Kidney (tissue), 13 donors: ENCODE measurements at regions not wholly inside any gene's neighbourhood (a gene's known extent, or its start where the extent isn't known, plus 50 kb on each side); places are given as distances from the start of the nearest gene placed in this dataset.

Source experiments
- DNase-seq, 5 donors: peaks; one replicate each; pipeline ENCODE4 v3.0.0-alpha.2; 2013 to 2020
- FAIRE-seq: peaks from 2 replicates; lab custom pipeline; 2012; peaks lifted over from hg19 to GRCh38; lab: Jason Lieb, UNC
- H3K27ac ChIP-seq, 2 donors: one replicate each; pipeline ENCODE4 v1.7.0; 2013; ENCODE audit warnings: low read depth in 2 of 2, low read length in 2 of 2, inconsistent platforms in 1 of 2
- H3K27me3 ChIP-seq: one replicate; pipeline ENCODE4 v1.7.1; 2013; ENCODE audit warnings: low read length, inconsistent platforms; ENCODE audit not compliant: control insufficient read depth, insufficient read depth
- H3K36me3 ChIP-seq, 3 donors: one replicate each; pipeline versions ENCODE4 v1.7.0 to v1.7.1; 2013; ENCODE audit warnings: low read length in 3 of 3, control low read depth in 1 of 3, inconsistent platforms in 1 of 3; ENCODE audit not compliant: insufficient read depth in 3 of 3, control insufficient read depth in 2 of 3
- H3K4me1 ChIP-seq, 3 donors: one replicate each; pipeline versions ENCODE4 v1.7.0 to v1.7.1; 2013; ENCODE audit warnings: low read length in 3 of 3, inconsistent platforms in 1 of 3, low read depth in 1 of 3; ENCODE audit not compliant: control insufficient read depth in 2 of 3, insufficient read depth in 2 of 3
- H3K4me3 ChIP-seq, 3 donors: one replicate each; pipeline versions ENCODE4 v1.7.0 to v1.8.1; 2013; ENCODE audit warnings: low read length in 3 of 3, control low read depth in 1 of 3, inconsistent platforms in 1 of 3
- H3K9ac ChIP-seq, 3 donors: one replicate each; pipeline versions ENCODE4 v1.7.0 to v1.7.1; 2013; ENCODE audit warnings: low read length in 3 of 3, control low read depth in 1 of 3, inconsistent platforms in 1 of 3
- H3K9me3 ChIP-seq, 3 donors: one replicate each; pipeline versions ENCODE4 v1.7.0 to v1.7.1; 2013; ENCODE audit warnings: low read length in 3 of 3, control low read depth in 1 of 3, inconsistent platforms in 1 of 3; ENCODE audit not compliant: control insufficient read depth in 2 of 3, insufficient read depth in 1 of 3
- intact Hi-C: fragments of 100-400 bp; cut with DNase I; formaldehyde crosslinking; loops from one replicate; pipeline ENCODE4 v1.11.1; 2022
- TF ChIP-seq, protein P1 (sequence below): IDR thresholded peaks from 3 replicates; pipeline ENCODE4 v1.5.1; 2012; ENCODE audit warnings: mild to moderate bottlenecking, moderate library complexity, borderline replicate concordance; ENCODE audit not compliant: insufficient read depth; ENCODE audit errors: extremely low read depth
- donor health status: control.
- donor health status: control.
- donor health status: control.
- donor health status: control.
- donor health status: control.
- donor health status: DM: yes; HTN: yes; CAD: no.
- donor health status: Normal renal cell carcinoma (clear cell type).

DNA sequence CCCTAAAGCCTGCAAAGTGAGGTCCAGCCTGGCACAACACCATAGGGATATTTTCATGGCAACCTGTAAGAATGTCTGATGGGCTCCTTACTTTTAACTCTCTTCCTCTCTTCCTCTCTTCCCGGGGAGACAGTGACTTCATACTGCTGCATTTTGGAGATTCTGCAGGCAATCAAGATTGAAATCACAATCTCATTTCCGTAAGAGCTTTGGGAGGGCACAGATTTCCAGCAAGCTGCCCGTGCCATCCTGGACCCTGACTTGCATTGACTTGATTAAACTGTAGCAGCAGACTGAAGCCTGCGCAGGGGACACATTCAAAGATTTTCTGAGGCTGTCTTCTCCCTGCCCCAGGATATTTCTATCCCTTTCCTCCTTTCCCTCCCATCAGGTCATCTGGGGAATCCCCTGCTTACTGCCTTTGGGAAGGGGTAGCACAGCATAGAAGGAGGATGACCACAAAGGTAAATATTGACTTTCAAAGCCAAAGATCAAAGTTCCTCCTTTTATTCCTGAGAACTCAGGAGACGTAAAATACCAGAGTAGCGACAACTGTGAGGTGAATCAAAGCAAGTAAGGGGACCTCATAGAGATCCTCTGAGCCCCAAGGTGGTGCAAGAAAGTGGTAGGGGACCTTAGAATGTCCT, 504.0 kb upstream of the ARID1B start:
- intact Hi-C loops = no loop called here
- H3K27me3 ChIP-seq = no peaks in the 10 kb centered on the region
- H3K9ac ChIP-seq = no peak overlapping the region
- H3K4me3 ChIP-seq = no peak overlapping the region
- no peaks in the 10 kb centered on the region for H3K9me3 ChIP-seq
- no peaks in the 10 kb centered on the region for H3K36me3 ChIP-seq
- FAIRE-seq = no peak
- no peak for DNase-seq
- TF ChIP-seq, protein P1, sequence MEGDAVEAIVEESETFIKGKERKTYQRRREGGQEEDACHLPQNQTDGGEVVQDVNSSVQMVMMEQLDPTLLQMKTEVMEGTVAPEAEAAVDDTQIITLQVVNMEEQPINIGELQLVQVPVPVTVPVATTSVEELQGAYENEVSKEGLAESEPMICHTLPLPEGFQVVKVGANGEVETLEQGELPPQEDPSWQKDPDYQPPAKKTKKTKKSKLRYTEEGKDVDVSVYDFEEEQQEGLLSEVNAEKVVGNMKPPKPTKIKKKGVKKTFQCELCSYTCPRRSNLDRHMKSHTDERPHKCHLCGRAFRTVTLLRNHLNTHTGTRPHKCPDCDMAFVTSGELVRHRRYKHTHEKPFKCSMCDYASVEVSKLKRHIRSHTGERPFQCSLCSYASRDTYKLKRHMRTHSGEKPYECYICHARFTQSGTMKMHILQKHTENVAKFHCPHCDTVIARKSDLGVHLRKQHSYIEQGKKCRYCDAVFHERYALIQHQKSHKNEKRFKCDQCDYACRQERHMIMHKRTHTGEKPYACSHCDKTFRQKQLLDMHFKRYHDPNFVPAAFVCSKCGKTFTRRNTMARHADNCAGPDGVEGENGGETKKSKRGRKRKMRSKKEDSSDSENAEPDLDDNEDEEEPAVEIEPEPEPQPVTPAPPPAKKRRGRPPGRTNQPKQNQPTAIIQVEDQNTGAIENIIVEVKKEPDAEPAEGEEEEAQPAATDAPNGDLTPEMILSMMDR = no peak
- no peaks in the 10 kb centered on the region for H3K4me1 ChIP-seq
- H3K27ac ChIP-seq = no peak overlapping the region

DNA sequence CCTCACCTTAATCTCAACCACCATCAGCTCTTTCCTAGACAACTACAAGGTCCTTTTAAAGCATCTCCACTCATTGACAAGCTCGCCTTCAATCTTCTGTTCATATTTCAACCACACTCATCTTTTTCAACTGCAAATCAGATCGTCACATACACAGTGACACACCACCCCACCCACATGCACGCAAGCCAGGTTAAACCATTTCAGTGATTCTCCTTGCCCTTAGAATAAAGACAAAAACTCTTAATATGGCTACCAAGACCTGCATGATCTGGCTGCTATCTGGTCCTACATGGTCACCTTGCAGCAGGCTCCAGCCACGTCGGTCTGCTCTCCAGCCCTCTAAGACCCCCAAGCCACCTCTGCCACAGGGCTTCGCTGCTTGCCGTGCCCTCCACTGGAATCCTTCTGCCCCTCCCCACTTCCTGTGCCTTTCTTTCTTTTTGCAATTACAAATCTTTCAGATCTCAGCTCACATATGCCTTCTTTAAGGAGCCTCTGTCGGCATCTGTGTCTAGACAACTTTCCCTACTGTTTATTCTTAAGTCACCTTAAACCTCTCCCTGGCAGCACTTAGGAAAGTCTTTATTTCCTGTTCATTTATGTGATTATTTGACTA, 507.3 kb upstream of the ARID1B start:
- H3K4me3 ChIP-seq = no peak overlapping the region
- no peak overlapping the region for H3K27ac ChIP-seq
- TF ChIP-seq, protein P1 = no peak
- H3K36me3 ChIP-seq = no peaks in the 10 kb centered on the region
- FAIRE-seq = no peak
- intact Hi-C loops = no loop called here
- H3K4me1 ChIP-seq = no peaks in the 10 kb centered on the region
- no peak overlapping the region for H3K9ac ChIP-seq
- no peaks in the 10 kb centered on the region for H3K27me3 ChIP-seq
- no peaks in the 10 kb centered on the region for H3K9me3 ChIP-seq
- no peak for DNase-seq

DNA sequence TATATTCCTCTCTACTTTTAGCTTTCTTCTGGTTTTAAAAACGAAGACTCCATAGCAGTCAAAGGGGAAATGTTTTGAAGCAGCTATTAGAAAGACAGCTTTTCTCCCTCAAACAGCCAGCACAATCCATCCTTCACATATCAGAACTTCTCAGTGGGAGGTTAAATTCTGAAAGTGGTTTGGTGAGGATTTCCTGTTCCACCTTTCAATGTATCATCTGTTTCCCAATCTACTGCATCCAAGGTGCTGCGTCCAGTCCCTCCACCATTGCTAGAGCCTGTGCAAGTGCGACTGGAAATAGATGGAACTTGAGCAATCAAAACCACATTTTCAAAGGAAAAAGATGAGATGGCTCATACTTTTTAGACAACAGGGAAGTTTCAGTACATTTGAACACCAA, 508.3 kb upstream of the ARID1B start:
- TF ChIP-seq, protein P1 = no peak
- Histone ChIP-seq H3K4me3 (no peak overlapping the region), H3K4me1 (no peaks in the 10 kb centered on the region), H3K9ac (no peak overlapping the region), H3K36me3 (no peaks in the 10 kb centered on the region), H3K27ac (no peak overlapping the region), H3K9me3 (no peaks in the 10 kb centered on the region), H3K27me3 (no peaks in the 10 kb centered on the region)
- no peak for DNase-seq
- FAIRE-seq = no peak
- intact Hi-C loops = no loop called here

DNA sequence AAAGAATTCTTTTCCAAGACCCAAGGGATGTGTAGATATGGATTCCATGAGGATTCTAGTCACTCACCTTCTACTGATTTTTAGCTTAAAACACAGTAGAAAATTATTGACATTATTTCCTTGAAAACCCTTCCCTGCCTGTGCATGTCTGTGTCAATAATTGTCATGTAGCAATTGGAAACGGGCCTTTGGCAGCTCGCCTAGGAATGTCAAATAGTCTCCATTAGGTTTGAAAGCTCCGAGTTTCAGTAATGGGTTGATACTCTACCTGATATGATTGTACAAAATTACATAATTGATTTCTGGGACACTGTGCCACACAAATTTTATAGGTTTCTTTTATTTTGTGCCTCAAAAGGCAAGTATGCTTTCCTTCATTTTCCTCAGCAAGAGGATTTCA, 515.2 kb upstream of the ARID1B start:
- FAIRE-seq (no peak), DNase-seq (no peak)

More for the DNA sequence above, 515.2 kb upstream of the ARID1B start:
- no peaks in the 10 kb centered on the region for H3K4me1 ChIP-seq
- H3K27ac ChIP-seq = no peak overlapping the region
- H3K4me3 ChIP-seq = no peak overlapping the region
- no peaks in the 10 kb centered on the region for H3K36me3 ChIP-seq
- TF ChIP-seq, protein P1 = no peak
- no peaks in the 10 kb centered on the region for H3K27me3 ChIP-seq
- no peaks in the 10 kb centered on the region for H3K9me3 ChIP-seq
- no peak overlapping the region for H3K9ac ChIP-seq
- intact Hi-C loops = no loop called here
